OCI-LY7 (cell line): ENCODE measurements at regions not wholly inside any gene's neighbourhood (a gene's known extent, or its start where the extent isn't known, plus 50 kb on each side); places are given as distances from the start of the nearest gene placed in this dataset.

Source experiments
- CTCF ChIP-seq: fragments of 200-600 bp; sonication (generic); conservative IDR thresholded peaks from 2 replicates; pipeline ENCODE4 v1.5.1; 2014; ENCODE audit warnings: mild to moderate bottlenecking, antibody characterized with exemption, low read length, moderate library complexity, mixed read lengths
- EZH2phosphoT487 ChIP-seq: fragments of 200-600 bp; sonication (generic); IDR thresholded peaks from 2 replicates; pipeline ENCODE4 v1.6.1; 2018; ENCODE audit warnings: low read depth, borderline replicate concordance, mild to moderate bottlenecking, mixed run types, antibody characterized with exemption, low read length, moderate library complexity, mixed read lengths

GRCh38 chr1:99461499-99461898 lies 184.4 kb upstream of the PALMD start:
- TF ChIP-seq CTCF (no peak), EZH2phosphoT487 (no peak)
